ENCODE measurements at regions not wholly inside any gene's neighbourhood (a gene's known extent, or its start where the extent isn't known, plus 50 kb on each side); places are given as distances from the start of the nearest gene placed in this dataset.
"Not testable (repeated sequence)": the region's sequence is repeated elsewhere in the genome, so short reads cannot be mapped to it uniquely, and the experiment has no call there.

GRCh38 chr1:70747123-70747522, 300.5 kb downstream of the PTGER3 start:
- H3K27me3 Mint-ChIP-seq (ENCODE audit: low read depth); H3K4me1 Mint-ChIP-seq (ENCODE audit: low read depth); intact Hi-C loops (cut with micrococcal nuclease); H3K4me3 Mint-ChIP-seq (ENCODE audit: low read depth); DNase-seq (ENCODE audit: low spot score); H3K27ac Mint-ChIP-seq: not testable (repeated sequence)
- peaks cover 73% of the 10 kb centered on the region for H3K9me3 Mint-ChIP-seq
- H3K36me3 Mint-ChIP-seq (ENCODE audit: low read depth): peaks cover 23% of the 10 kb centered on the region

DNA sequence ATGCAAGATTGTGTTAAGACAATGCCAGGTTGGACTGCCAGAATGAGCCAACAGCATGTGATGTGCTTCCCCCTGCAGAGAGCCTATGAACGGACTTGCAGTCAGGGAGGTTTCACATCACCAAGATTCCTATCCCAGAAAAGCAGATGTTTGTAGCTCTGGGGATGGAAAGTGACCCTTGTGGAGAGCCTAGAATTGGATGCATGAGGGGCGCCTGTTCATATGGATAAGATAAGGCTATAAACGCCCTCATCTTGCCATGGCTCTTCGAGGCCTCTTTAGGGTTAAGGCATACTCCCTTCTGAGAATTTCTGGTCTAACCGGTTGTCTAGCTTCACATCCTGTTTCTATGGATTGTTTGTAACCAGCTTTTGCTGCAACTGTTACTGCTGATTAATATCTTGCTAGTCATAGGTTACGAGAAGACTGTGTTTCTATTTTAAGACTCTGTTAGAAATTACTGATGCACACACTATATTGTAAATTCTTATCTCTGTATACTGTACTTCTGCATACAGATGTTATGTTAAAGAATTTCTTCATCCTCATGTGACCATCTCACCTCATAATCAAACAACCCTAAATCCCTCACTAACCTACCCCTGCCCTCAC, 295.8 kb downstream of the PTGER3 start:
- peaks cover 23% of the 10 kb centered on the region for H3K36me3 Mint-ChIP-seq (ENCODE audit: low read depth)
- peaks cover 36% of the 10 kb centered on the region for H3K4me1 Mint-ChIP-seq (ENCODE audit: low read depth)
- intact Hi-C loops (cut with micrococcal nuclease): loop anchor here (1.0 to 5.0 kb wide), 2 partner anchors 28 to 176 kb away; no protein-coding TSS in a partner anchor
- DNase-seq (ENCODE audit: low spot score); H3K27me3 Mint-ChIP-seq (ENCODE audit: low read depth); H3K4me3 Mint-ChIP-seq (ENCODE audit: low read depth): not testable (repeated sequence)
- peaks cover 42% of the 10 kb centered on the region for H3K9me3 Mint-ChIP-seq
- peak overlapping the region; percentile 9 for H3K27ac Mint-ChIP-seq

DNA sequence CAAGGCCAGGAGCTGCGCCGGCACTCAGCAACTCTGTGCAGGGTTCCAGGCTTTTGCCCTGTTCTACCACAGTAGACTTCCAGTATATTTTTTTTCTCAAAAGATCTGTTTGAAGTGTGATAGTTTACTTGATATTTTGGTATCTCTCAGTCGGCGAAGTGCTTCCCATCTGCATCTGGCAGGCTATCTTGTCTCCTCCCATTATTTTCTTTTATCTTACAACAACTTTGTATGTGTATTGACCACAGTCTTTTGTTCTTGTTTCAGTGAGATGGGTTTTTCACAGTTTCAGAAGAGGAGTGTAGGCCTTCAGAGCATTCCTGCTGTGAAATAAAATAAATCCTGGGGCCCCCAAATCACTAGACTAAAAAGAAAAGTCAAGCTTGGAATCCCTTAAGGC, 292.9 kb downstream of the PTGER3 start:
- intact Hi-C loops (cut with micrococcal nuclease): loop anchor here (5.0 kb wide), 1 partner anchor 173 kb away; no protein-coding TSS in a partner anchor
- no peak for DNase-seq (ENCODE audit: low spot score)
- H3K4me3 Mint-ChIP-seq (ENCODE audit: low read depth): no peak overlapping the region
- H3K36me3 Mint-ChIP-seq (ENCODE audit: low read depth): peaks cover 15% of the 10 kb centered on the region
- H3K4me1 Mint-ChIP-seq (ENCODE audit: low read depth): peaks cover 48% of the 10 kb centered on the region
- H3K9me3 Mint-ChIP-seq: peaks cover 16% of the 10 kb centered on the region
- H3K27ac Mint-ChIP-seq: no peak overlapping the region
- H3K27me3 Mint-ChIP-seq (ENCODE audit: low read depth): no peaks in the 10 kb centered on the region

- H3K27me3 Mint-ChIP-seq (ENCODE audit: low read depth): no peaks in the 10 kb centered on the region
- H3K36me3 Mint-ChIP-seq (ENCODE audit: low read depth): no peaks in the 10 kb centered on the region
- no peak overlapping the region for H3K4me3 Mint-ChIP-seq (ENCODE audit: low read depth)
- peaks cover 15% of the 10 kb centered on the region for H3K4me1 Mint-ChIP-seq (ENCODE audit: low read depth)
- H3K27ac Mint-ChIP-seq: no peak overlapping the region
- intact Hi-C loops (cut with micrococcal nuclease): no loop called here
- DNase-seq (ENCODE audit: low spot score): no peak
- H3K9me3 Mint-ChIP-seq: peaks cover 5% of the 10 kb centered on the region
Measured at GRCh38 chr1:70760154-70760553, 287.5 kb downstream of the PTGER3 start.

DNA sequence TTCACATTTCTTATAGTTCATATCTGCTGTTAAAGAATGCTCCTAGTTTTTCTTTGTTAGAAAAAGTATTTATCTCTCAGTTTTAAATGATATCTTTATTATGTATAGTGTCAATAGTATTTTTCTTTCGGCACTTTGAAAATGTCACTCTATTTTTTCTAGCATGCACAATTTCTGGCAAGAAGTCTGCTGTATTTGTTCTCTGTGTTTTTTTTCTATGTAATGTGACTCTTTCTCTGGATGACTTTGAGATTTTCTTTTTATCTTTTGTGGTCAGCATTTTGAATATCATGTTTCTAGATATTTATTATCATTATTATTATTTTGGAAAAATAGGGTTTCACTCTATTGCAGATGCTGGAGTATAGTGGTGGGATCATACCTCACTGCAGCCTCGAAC, 285.2 kb downstream of the PTGER3 start:
- H3K4me1 Mint-ChIP-seq (ENCODE audit: low read depth): peaks cover 20% of the 10 kb centered on the region
- H3K4me3 Mint-ChIP-seq (ENCODE audit: low read depth): no peak overlapping the region
- H3K27ac Mint-ChIP-seq: no peak overlapping the region

DNA sequence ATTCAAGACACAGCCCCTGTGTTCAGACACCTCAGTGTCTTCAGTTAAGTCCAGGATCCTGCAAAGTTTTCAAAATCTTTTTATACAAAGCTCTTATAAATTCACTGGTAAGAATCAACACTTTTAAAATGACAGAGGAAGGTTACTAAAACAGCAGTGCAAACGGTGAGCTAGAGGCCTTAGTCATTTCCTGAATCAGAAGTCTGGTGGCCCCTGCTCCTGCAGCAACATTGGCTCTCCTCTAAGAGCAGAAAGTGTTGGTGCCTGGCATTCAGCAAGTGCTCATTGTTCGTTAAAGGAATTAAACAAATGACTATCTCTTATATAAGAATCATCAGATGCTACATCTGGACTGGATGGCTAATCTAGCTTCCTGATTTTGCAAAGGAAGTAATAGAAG, 282.9 kb downstream of the PTGER3 start:
- Mint-ChIP-seq H3K9me3 (peaks cover 5% of the 10 kb centered on the region), H3K27me3 (ENCODE audit: low read depth) (no peaks in the 10 kb centered on the region), H3K4me3 (ENCODE audit: low read depth) (no peak overlapping the region), H3K27ac (no peak overlapping the region), H3K4me1 (ENCODE audit: low read depth) (peaks cover 10% of the 10 kb centered on the region), H3K36me3 (ENCODE audit: low read depth) (no peaks in the 10 kb centered on the region)
- no peak for DNase-seq (ENCODE audit: low spot score)
- intact Hi-C loops (cut with micrococcal nuclease): loop anchor here (1.0 to 5.0 kb wide), 2 partner anchors 15 to 283 kb away; partner anchors contain the start of gene PTGER3

More for the DNA sequence above, 285.2 kb downstream of the PTGER3 start:
- no peak for DNase-seq (ENCODE audit: low spot score)
- H3K36me3 Mint-ChIP-seq (ENCODE audit: low read depth): no peaks in the 10 kb centered on the region
- intact Hi-C loops (cut with micrococcal nuclease): no loop called here
- H3K27me3 Mint-ChIP-seq (ENCODE audit: low read depth): no peaks in the 10 kb centered on the region
- peaks cover 5% of the 10 kb centered on the region for H3K9me3 Mint-ChIP-seq

GRCh38 chr1:70767377-70767776, 280.2 kb downstream of the PTGER3 start:
- H3K4me3 Mint-ChIP-seq (ENCODE audit: low read depth): no peak overlapping the region
- peaks cover 30% of the 10 kb centered on the region for H3K9me3 Mint-ChIP-seq
- no peak overlapping the region for H3K27ac Mint-ChIP-seq
- H3K27me3 Mint-ChIP-seq (ENCODE audit: low read depth): peaks cover 3% of the 10 kb centered on the region
- intact Hi-C loops (cut with micrococcal nuclease): loop anchor here (5.0 kb wide), 1 partner anchor 280 kb away; the partner anchor contains the start of gene PTGER3
- DNase-seq (ENCODE audit: low spot score): no peak
- H3K36me3 Mint-ChIP-seq (ENCODE audit: low read depth): peaks cover 10% of the 10 kb centered on the region
- peaks cover 10% of the 10 kb centered on the region for H3K4me1 Mint-ChIP-seq (ENCODE audit: low read depth)

GRCh38 chr1:70768216-70768615, 279.4 kb downstream of the PTGER3 start:
- H3K4me1 Mint-ChIP-seq (ENCODE audit: low read depth): peaks cover 10% of the 10 kb centered on the region
- no peak for DNase-seq (ENCODE audit: low spot score)
- H3K27me3 Mint-ChIP-seq (ENCODE audit: low read depth): peaks cover 3% of the 10 kb centered on the region
- H3K9me3 Mint-ChIP-seq: peaks cover 31% of the 10 kb centered on the region
- no peak overlapping the region for H3K27ac Mint-ChIP-seq
- intact Hi-C loops (cut with micrococcal nuclease): loop anchor here (5.0 kb wide), 1 partner anchor 279 kb away; the partner anchor contains the start of gene PTGER3
- H3K4me3 Mint-ChIP-seq (ENCODE audit: low read depth): no peak overlapping the region
- H3K36me3 Mint-ChIP-seq (ENCODE audit: low read depth): peaks cover 10% of the 10 kb centered on the region

GRCh38 chr1:70778056-70778762, 269.4 kb downstream of the PTGER3 start:
- no peaks in the 10 kb centered on the region for H3K36me3 Mint-ChIP-seq (ENCODE audit: low read depth)
- no peak overlapping the region for H3K4me3 Mint-ChIP-seq (ENCODE audit: low read depth)
- H3K27me3 Mint-ChIP-seq (ENCODE audit: low read depth): peaks cover 2% of the 10 kb centered on the region
- no peaks in the 10 kb centered on the region for H3K9me3 Mint-ChIP-seq
- no peak for DNase-seq (ENCODE audit: low spot score)
- H3K4me1 Mint-ChIP-seq (ENCODE audit: low read depth): peaks cover 15% of the 10 kb centered on the region
- H3K27ac Mint-ChIP-seq: no peak overlapping the region
- intact Hi-C loops (cut with micrococcal nuclease): no loop called here

GRCh38 chr1:70778934-70779333, 268.7 kb downstream of the PTGER3 start:
- Mint-ChIP-seq H3K27ac (no peak overlapping the region), H3K4me3 (ENCODE audit: low read depth) (no peak overlapping the region), H3K36me3 (ENCODE audit: low read depth) (no peaks in the 10 kb centered on the region), H3K4me1 (ENCODE audit: low read depth) (peaks cover 15% of the 10 kb centered on the region), H3K27me3 (ENCODE audit: low read depth) (peaks cover 4% of the 10 kb centered on the region), H3K9me3 (no peaks in the 10 kb centered on the region)
- DNase-seq (ENCODE audit: low spot score): no peak
- intact Hi-C loops (cut with micrococcal nuclease): loop anchor here (1.0 kb wide), 2 partner anchors 15 to 27 kb away; no protein-coding TSS in a partner anchor

DNA sequence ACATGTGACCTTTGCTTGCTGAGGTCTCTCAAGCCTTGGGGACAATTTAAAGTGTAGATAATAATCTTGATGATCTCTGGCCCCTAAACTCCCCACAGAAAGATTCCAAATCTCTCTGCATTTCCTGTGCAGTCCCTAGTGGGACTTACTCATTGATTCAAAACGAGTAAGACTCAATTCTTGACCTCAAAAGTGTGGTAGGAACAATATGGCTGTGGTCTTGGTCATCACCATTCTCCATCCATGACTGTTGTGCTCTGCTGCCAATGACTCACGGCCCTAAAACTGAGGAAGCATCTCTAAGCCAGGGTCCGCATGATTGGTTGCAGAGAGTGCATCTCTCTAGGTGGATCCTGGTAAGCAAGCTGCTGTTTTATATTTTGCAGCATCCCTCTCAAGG, 268.0 kb downstream of the PTGER3 start:
- peaks cover 15% of the 10 kb centered on the region for H3K4me1 Mint-ChIP-seq (ENCODE audit: low read depth)
- intact Hi-C loops (cut with micrococcal nuclease): loop anchor here (1.0 kb wide), 2 partner anchors 15 to 27 kb away; no protein-coding TSS in a partner anchor
- H3K27me3 Mint-ChIP-seq (ENCODE audit: low read depth): peaks cover 4% of the 10 kb centered on the region
- H3K4me3 Mint-ChIP-seq (ENCODE audit: low read depth): no peak overlapping the region
- H3K36me3 Mint-ChIP-seq (ENCODE audit: low read depth): no peaks in the 10 kb centered on the region
- no peak overlapping the region for H3K27ac Mint-ChIP-seq
- no peak for DNase-seq (ENCODE audit: low spot score)
- H3K9me3 Mint-ChIP-seq: no peaks in the 10 kb centered on the region

DNA sequence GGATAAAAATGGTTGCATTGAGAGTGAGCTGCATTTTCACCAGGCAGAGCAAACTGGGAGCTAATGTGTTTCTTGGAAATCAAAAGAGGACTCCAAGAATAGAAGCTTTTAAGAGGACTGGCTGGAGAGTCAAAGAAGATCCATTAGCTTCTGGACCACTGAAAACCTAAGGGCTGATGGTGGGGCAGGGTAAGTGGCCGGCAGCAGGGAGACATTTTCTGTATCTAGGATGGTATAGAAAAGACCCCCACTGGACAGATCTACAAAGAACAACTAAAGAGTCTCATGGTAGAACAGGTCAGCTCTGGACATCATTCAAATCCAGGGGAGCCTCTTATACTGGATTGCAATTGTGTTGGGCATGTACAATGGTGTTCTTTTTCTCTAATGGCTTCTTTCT, 262.3 kb downstream of the PTGER3 start:
- no peaks in the 10 kb centered on the region for H3K36me3 Mint-ChIP-seq (ENCODE audit: low read depth)
- no peak overlapping the region for H3K27ac Mint-ChIP-seq
- no peak for DNase-seq (ENCODE audit: low spot score)
- H3K4me3 Mint-ChIP-seq (ENCODE audit: low read depth): no peak overlapping the region
- H3K4me1 Mint-ChIP-seq (ENCODE audit: low read depth): no peaks in the 10 kb centered on the region
- H3K27me3 Mint-ChIP-seq (ENCODE audit: low read depth): peaks cover 15% of the 10 kb centered on the region
- intact Hi-C loops (cut with micrococcal nuclease): loop anchor here (10.0 kb wide), 1 partner anchor 100 kb away; no protein-coding TSS in a partner anchor
- no peaks in the 10 kb centered on the region for H3K9me3 Mint-ChIP-seq
